HepG2 (cell line): ENCODE measurements at regions not wholly inside any gene's neighbourhood (a gene's known extent, or its start where the extent isn't known, plus 50 kb on each side); places are given as distances from the start of the nearest gene placed in this dataset.
A peak's percentile ranks its signal among the peaks of the same experiment; 100 is the strongest.

Source experiments
- ARID5B ChIP-seq: IDR thresholded peaks from 2 replicates; pipeline ENCODE4 v1.4.0; 2020; ENCODE audit warnings: mild to moderate bottlenecking, missing genetic modification reagents
- FOXA3 ChIP-seq: IDR thresholded peaks from 2 replicates; pipeline ENCODE4 v1.6.1; 2016; ENCODE audit warnings: missing genetic modification reagents, missing compliant biosample characterization
- LCORL ChIP-seq, 2 experiments: fragments of 450-650 bp in 1 of 2; sonication (generic) in 1 of 2; formaldehyde crosslinking in 1 of 2; IDR thresholded peaks; 2 replicates each; pipeline versions ENCODE4 v1.5.0 to v1.6.1; 2017 to 2020; ENCODE audit warnings: antibody characterized with exemption in 1 of 2, missing genetic modification reagents in 1 of 2
- PHF21A ChIP-seq: sonication (generic); formaldehyde crosslinking; IDR thresholded peaks from 2 replicates; pipeline ENCODE4 v1.5.0; 2020; ENCODE audit warnings: mild to moderate bottlenecking, missing genetic modification reagents
- SP5 ChIP-seq: IDR thresholded peaks from 2 replicates; pipeline ENCODE4 v1.6.1; 2016; ENCODE audit warnings: low read depth, borderline replicate concordance
- ZBTB34 ChIP-seq: sonication (generic); formaldehyde crosslinking; IDR thresholded peaks from 2 replicates; pipeline ENCODE4 v1.8.0; 2022; ENCODE audit warnings: mild to moderate bottlenecking, missing genetic modification reagents
- ZNF33A ChIP-seq: sonication (generic); formaldehyde crosslinking; IDR thresholded peaks from 2 replicates; pipeline ENCODE4 v1.5.1; 2020; ENCODE audit warnings: missing genetic modification reagents, mild to moderate bottlenecking, moderate library complexity, borderline replicate concordance
- ZNF609 ChIP-seq: sonication (generic); formaldehyde crosslinking; IDR thresholded peaks from 2 replicates; pipeline ENCODE4 v1.4.0; 2020; ENCODE audit warnings: mild to moderate bottlenecking, missing genetic modification reagents, borderline replicate concordance
- ZNF644 ChIP-seq: IDR thresholded peaks from 2 replicates; pipeline ENCODE4 v1.6.1; 2016; ENCODE audit warnings: low read depth
- ZNF770 ChIP-seq: sonication (generic); formaldehyde crosslinking; IDR thresholded peaks from 2 replicates; pipeline ENCODE4 v1.5.0; 2020; ENCODE audit warnings: mild to moderate bottlenecking, missing genetic modification reagents
- TF ChIP-seq, protein P1 (sequence below): sonication (generic); formaldehyde crosslinking; IDR thresholded peaks from 2 replicates; pipeline ENCODE4 v1.4.0; 2020; ENCODE audit warnings: missing genetic modification reagents

DNA sequence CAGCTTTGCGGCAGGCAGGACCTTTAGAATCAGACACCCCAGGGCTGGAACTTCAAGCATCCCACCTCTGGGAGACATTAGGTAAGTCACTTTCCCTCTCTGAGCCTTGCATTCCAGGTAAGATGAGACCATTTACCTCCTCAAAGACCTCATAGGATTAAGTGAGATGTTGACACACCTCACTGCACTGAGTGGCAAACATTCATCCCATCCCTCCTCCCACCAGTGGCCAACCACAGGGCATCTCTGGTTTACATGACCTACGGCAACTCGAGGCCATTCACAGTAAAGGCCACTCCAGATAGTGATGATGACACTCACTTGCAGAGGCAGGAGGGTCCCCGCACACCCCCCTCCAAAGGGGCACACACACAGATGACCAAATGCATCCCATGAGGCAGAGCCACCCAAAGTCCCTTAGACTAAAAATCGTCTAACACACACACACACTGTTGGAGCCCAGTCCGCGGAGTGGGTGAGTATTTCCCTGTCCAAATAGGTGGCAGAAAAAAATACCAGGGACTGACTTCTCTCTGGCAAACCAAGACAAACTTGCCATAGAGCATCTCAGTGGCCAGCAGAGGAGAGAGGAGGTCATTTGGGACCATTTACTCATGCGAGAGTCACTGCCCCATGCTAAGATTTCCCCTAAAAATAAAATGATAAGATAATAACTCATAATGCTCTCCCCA lies 454.9 kb downstream of the SOX9 start (continued):
- TF ChIP-seq, protein P1, sequence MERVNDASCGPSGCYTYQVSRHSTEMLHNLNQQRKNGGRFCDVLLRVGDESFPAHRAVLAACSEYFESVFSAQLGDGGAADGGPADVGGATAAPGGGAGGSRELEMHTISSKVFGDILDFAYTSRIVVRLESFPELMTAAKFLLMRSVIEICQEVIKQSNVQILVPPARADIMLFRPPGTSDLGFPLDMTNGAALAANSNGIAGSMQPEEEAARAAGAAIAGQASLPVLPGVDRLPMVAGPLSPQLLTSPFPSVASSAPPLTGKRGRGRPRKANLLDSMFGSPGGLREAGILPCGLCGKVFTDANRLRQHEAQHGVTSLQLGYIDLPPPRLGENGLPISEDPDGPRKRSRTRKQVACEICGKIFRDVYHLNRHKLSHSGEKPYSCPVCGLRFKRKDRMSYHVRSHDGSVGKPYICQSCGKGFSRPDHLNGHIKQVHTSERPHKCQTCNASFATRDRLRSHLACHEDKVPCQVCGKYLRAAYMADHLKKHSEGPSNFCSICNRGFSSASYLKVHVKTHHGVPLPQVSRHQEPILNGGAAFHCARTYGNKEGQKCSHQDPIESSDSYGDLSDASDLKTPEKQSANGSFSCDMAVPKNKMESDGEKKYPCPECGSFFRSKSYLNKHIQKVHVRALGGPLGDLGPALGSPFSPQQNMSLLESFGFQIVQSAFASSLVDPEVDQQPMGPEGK (CRISPR knock-in tag) = peak; percentile 26; the same call in 1 of the 2 replicates
- TF ChIP-seq FOXA3 (peak; percentile 69; the same call in 1 of the 2 replicates), ZNF33A (CRISPR knock-in tag) (no peak), ZBTB34 (no peak), ZNF644 (CRISPR knock-in tag) (peak; percentile 72), ARID5B (CRISPR knock-in tag) (peak; percentile 46; the same call in 1 of the 2 replicates), ZNF770 (CRISPR knock-in tag) (no peak), ZNF609 (peak; percentile 17; the same call in 1 of the 2 replicates), PHF21A (no peak), LCORL (IDR thresholded peaks at IDR 0.05) (no peak), LCORL (CRISPR knock-in tag; IDR thresholded peaks at IDR 0.05) (0 out of 2 replicates have a peak, but pooled peaks have one; percentile 17), SP5 (CRISPR knock-in tag) (0 out of 2 replicates have a peak, but pooled peaks have one; percentile 12)
